ENCODE measurements at regions not wholly inside any gene's neighbourhood (a gene's known extent, or its start where the extent isn't known, plus 50 kb on each side); places are given as distances from the start of the nearest gene placed in this dataset.
"Not testable (repeated sequence)": the region's sequence is repeated elsewhere in the genome, so short reads cannot be mapped to it uniquely, and the experiment has no call there.

DNA sequence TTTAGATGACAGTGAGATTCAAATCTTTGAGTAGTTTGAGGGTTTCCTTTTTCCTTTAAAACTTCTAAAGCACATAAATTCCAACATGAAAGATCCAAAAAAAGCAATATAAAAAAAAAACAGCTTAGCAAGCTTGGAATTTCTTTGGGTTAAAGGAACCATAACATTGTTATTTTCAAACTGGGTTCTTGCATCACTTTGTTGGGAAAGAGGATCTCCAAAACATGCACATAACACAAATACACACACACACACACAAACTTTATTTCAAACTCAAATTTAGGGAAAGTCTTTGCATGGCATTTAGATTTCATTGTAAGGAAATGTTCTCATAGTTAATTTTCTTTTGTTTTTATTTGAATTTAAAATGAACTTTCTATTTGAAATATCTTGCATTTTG, 79.2 kb upstream of the COL8A1 start:
- FAIRE-seq: no peak
- no peak for DNase-seq (ENCODE audit: insufficient read length)
- TF ChIP-seq POLR2A (IDR thresholded peaks at IDR 0.05; ENCODE audit: low read depth, low read length): no peak
- no peak for TF ChIP-seq TAF1 (IDR thresholded peaks at IDR 0.05; ENCODE audit: borderline replicate concordance, low read depth, low read length)
- TF ChIP-seq POLR2AphosphoS5 (IDR thresholded peaks at IDR 0.05; ENCODE audit: low read depth, low read length): no peak

GRCh38 chr3:99555885-99556284, 82.5 kb upstream of the COL8A1 start:
- not testable (repeated sequence) for FAIRE-seq; DNase-seq (ENCODE audit: insufficient read length)

DNA sequence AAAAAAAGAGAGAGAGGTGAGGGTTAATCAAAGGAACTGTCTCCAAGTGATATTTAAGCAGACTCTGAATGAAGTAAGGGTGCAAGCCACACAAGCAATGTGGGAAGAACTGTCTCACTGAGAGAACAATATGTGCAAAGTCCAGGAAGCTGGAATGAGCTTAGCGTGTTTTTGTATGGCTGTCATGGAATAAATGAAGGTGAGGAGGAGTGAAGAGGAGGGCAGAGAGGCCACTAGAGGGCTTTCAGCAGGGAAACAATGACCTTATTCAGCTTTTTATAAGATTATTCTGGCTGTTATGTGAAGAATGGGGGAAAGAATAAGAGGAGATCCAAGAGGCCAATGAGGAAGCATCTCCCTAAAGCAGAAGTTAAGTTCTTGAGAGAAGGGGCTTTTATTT, 86.9 kb upstream of the COL8A1 start:
- FAIRE-seq (no peak), DNase-seq (ENCODE audit: insufficient read length) (no peak)
- TF ChIP-seq POLR2AphosphoS5 (IDR thresholded peaks at IDR 0.05; ENCODE audit: low read depth, low read length): no peak
- no peak for TF ChIP-seq TAF1 (IDR thresholded peaks at IDR 0.05; ENCODE audit: borderline replicate concordance, low read depth, low read length)
- TF ChIP-seq POLR2A (IDR thresholded peaks at IDR 0.05; ENCODE audit: low read depth, low read length): no peak

GRCh38 chr3:99549957-99550603, 88.3 kb upstream of the COL8A1 start:
- DNase-seq (ENCODE audit: insufficient read length) (no peak), FAIRE-seq (no peak)
- TF ChIP-seq TAF1 (IDR thresholded peaks at IDR 0.05; ENCODE audit: borderline replicate concordance, low read depth, low read length): no peak
- TF ChIP-seq POLR2AphosphoS5 (IDR thresholded peaks at IDR 0.05; ENCODE audit: low read depth, low read length): no peak
- TF ChIP-seq POLR2A (IDR thresholded peaks at IDR 0.05; ENCODE audit: low read depth, low read length): no peak

DNA sequence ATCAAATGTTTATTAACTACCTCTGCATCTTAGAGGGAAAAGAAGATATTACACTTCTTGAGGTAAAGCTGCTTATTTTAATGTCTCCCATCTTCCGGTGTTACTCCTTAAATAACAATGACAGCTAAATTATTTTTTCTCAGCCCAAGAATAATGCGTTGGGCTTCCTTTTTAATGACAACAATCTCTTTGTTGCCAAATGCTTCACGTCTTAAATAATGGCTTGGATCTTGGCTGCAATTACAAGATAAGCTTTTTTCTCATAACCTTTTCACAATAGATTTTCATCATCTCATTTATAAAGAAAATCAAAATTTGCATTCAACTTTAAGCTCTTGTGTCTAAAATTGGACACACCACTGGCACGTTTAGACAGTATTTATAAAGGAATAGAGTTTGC, 89.2 kb upstream of the COL8A1 start:
- TF ChIP-seq TAF1 (IDR thresholded peaks at IDR 0.05; ENCODE audit: borderline replicate concordance, low read depth, low read length) (no peak), POLR2A (IDR thresholded peaks at IDR 0.05; ENCODE audit: low read depth, low read length) (no peak), POLR2AphosphoS5 (IDR thresholded peaks at IDR 0.05; ENCODE audit: low read depth, low read length) (no peak)
- FAIRE-seq: no peak
- no peak for DNase-seq (ENCODE audit: insufficient read length)

DNA sequence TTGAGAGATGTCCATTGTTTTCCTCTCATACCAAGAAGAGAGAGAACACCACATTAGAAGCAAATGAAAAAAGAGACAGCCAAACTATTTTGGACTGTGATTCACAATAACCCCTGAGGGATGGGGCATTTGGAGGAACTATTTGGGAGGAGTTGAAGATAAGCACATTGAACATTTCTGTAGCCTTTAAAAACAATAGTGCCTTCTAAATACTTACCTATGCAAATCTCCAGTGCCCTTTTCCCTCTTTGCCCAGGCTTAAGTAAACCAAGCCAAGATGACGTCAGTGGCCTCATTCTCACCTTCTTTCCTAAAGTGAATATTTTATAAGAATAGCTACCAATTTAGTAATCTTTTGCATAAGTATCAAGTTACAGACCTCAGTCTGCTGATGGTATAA, 89.7 kb upstream of the COL8A1 start:
- DNase-seq (ENCODE audit: insufficient read length) (no peak), FAIRE-seq (no peak)
- TF ChIP-seq POLR2AphosphoS5 (IDR thresholded peaks at IDR 0.05; ENCODE audit: low read depth, low read length): no peak
- TF ChIP-seq POLR2A (IDR thresholded peaks at IDR 0.05; ENCODE audit: low read depth, low read length): no peak
- no peak for TF ChIP-seq TAF1 (IDR thresholded peaks at IDR 0.05; ENCODE audit: borderline replicate concordance, low read depth, low read length)

- FAIRE-seq (no peak), DNase-seq (ENCODE audit: insufficient read length) (no peak)
- TF ChIP-seq TAF1 (IDR thresholded peaks at IDR 0.05; ENCODE audit: borderline replicate concordance, low read depth, low read length) (no peak), POLR2AphosphoS5 (IDR thresholded peaks at IDR 0.05; ENCODE audit: low read depth, low read length) (no peak), POLR2A (IDR thresholded peaks at IDR 0.05; ENCODE audit: low read depth, low read length) (no peak)
Measured at GRCh38 chr3:99545941-99546580, 92.3 kb upstream of the COL8A1 start.

- FAIRE-seq (no peak), DNase-seq (ENCODE audit: insufficient read length) (no peak)
- no peak for TF ChIP-seq POLR2A (IDR thresholded peaks at IDR 0.05; ENCODE audit: low read depth, low read length)
- no peak for TF ChIP-seq POLR2AphosphoS5 (IDR thresholded peaks at IDR 0.05; ENCODE audit: low read depth, low read length)
- TF ChIP-seq TAF1 (IDR thresholded peaks at IDR 0.05; ENCODE audit: borderline replicate concordance, low read depth, low read length): no peak
Measured at GRCh38 chr3:99544786-99545281, 93.6 kb upstream of the COL8A1 start.

GRCh38 chr3:99543796-99544195, 94.6 kb upstream of the COL8A1 start:
- no peak for FAIRE-seq
- no peak for TF ChIP-seq POLR2AphosphoS5 (IDR thresholded peaks at IDR 0.05; ENCODE audit: low read depth, low read length)
- TF ChIP-seq POLR2A (IDR thresholded peaks at IDR 0.05; ENCODE audit: low read depth, low read length): no peak
- no peak for TF ChIP-seq TAF1 (IDR thresholded peaks at IDR 0.05; ENCODE audit: borderline replicate concordance, low read depth, low read length)
- no peak for DNase-seq (ENCODE audit: insufficient read length)

GRCh38 chr3:99542767-99543518, 95.5 kb upstream of the COL8A1 start:
- FAIRE-seq (no peak), DNase-seq (ENCODE audit: insufficient read length) (no peak)
- TF ChIP-seq TAF1 (IDR thresholded peaks at IDR 0.05; ENCODE audit: borderline replicate concordance, low read depth, low read length) (no peak), POLR2AphosphoS5 (IDR thresholded peaks at IDR 0.05; ENCODE audit: low read depth, low read length) (no peak), POLR2A (IDR thresholded peaks at IDR 0.05; ENCODE audit: low read depth, low read length) (no peak)

DNA sequence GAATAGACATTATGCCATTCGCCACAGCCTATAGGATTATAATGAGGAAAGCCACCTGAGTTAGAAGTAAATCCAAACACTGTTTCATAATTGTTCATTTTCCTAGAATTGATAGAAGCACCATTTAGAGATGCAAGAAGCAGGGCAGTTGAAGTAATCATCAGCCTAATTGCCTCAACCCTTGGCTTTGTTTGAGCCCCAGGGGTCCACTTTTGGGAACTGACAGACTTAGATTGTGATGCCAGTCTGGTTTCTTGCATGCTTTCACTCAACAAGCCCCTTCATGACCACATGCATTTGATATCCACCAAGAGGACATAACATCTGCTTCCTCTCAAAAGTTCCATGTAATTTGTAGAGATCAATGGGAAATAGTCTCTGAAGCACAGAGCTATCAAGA, 97.2 kb upstream of the COL8A1 start:
- FAIRE-seq (no peak), DNase-seq (ENCODE audit: insufficient read length) (no peak)
- TF ChIP-seq POLR2A (IDR thresholded peaks at IDR 0.05; ENCODE audit: low read depth, low read length) (no peak), TAF1 (IDR thresholded peaks at IDR 0.05; ENCODE audit: borderline replicate concordance, low read depth, low read length) (no peak), POLR2AphosphoS5 (IDR thresholded peaks at IDR 0.05; ENCODE audit: low read depth, low read length) (no peak)

DNA sequence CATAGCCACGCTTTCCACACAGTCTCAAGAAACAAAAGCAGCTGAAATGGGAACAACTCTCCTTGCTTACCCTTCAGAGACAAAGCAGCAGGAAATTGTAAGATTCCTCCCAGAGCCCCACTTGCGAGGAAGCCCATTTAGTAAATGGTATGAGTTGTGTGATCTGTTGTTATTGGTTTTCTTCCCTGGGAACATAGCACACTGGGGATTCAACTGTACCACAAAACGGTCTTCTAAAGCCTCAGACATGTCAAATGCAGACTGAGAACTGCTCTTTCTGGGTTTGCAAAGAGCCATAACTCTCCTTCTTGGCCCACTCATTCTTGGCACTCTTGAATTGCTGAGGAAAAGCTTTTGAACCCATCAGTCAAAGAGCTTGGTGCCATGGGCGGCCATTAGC, 101.0 kb upstream of the COL8A1 start:
- no peak for FAIRE-seq
- TF ChIP-seq TAF1 (IDR thresholded peaks at IDR 0.05; ENCODE audit: borderline replicate concordance, low read depth, low read length) (no peak), POLR2A (IDR thresholded peaks at IDR 0.05; ENCODE audit: low read depth, low read length) (no peak), POLR2AphosphoS5 (IDR thresholded peaks at IDR 0.05; ENCODE audit: low read depth, low read length) (no peak)
- DNase-seq (ENCODE audit: insufficient read length): no peak

Data from GM12892 (cell line).